WTC11 (cell line): ENCODE measurements at regions not wholly inside any gene's neighbourhood (a gene's known extent, or its start where the extent isn't known, plus 50 kb on each side); places are given as distances from the start of the nearest gene placed in this dataset.

ENCODE experiments used
- ATAC-seq: fragments of 200-7000 bp; cut with Tn5 transposase; 2 replicates; pipeline ENCODE4 v1.10.0; 2021; ENCODE audit warnings: mild to moderate bottlenecking, moderate library complexity
- CTCF ChIA-PET: fragments of 300-600 bp; sonication (Branson Sonifier 250); formaldehyde crosslinking; loops from one replicate; lab custom pipeline; 2021; ENCODE audit warnings: antibody characterized with exemption; lab: Charles Lee
- POLR2A ChIA-PET: fragments of 350-600 bp; sonication (Branson Sonifier 250); formaldehyde crosslinking; loops from one replicate; lab custom pipeline; 2021; ENCODE audit warnings: antibody characterized with exemption; lab: Charles Lee
- DNase-seq: peaks from one replicate; pipeline ENCODE4 v3.0.0; 2021; ENCODE audit warnings: low spot score
- H3K27ac Mint-ChIP-seq: 2 replicates; pipeline ENCODE4 v1.8.0; 2021; ENCODE audit warnings: mixed read lengths
- H3K27me3 Mint-ChIP-seq: 2 replicates; pipeline ENCODE4 v1.8.0; 2021; ENCODE audit warnings: low read depth, mild to moderate bottlenecking, moderate library complexity, mixed read lengths
- H3K36me3 Mint-ChIP-seq: 2 replicates; pipeline ENCODE4 v1.8.0; 2021; ENCODE audit warnings: mixed read lengths
- H3K4me1 Mint-ChIP-seq: 2 replicates; pipeline ENCODE4 v1.8.0; 2022; ENCODE audit warnings: mixed read lengths
- H3K4me3 Mint-ChIP-seq: 2 replicates; pipeline ENCODE4 v1.8.0; 2021; ENCODE audit warnings: mild to moderate bottlenecking, moderate library complexity, mixed read lengths
- H3K9me3 Mint-ChIP-seq: 2 replicates; pipeline ENCODE4 v1.8.0; 2021; ENCODE audit warnings: mixed read lengths
- FOXJ3 ChIP-seq: sonication (generic); formaldehyde crosslinking; IDR thresholded peaks from 2 replicates; pipeline ENCODE4 v1.9.0; 2021; ENCODE audit warnings: missing genetic modification reagents, mild to moderate bottlenecking, borderline replicate concordance
- GRHL2 ChIP-seq: fragments of 250-450 bp; sonication (Bioruptor Pico); IDR thresholded peaks from 2 replicates; pipeline ENCODE4 v1.8.0; 2022; ENCODE audit warnings: mild to moderate bottlenecking, moderate library complexity; ENCODE audit not compliant: insufficient replicate concordance, severe bottlenecking
- JAZF1 ChIP-seq: fragments of 250-450 bp; sonication (Bioruptor Pico); IDR thresholded peaks from 2 replicates; pipeline ENCODE4 v1.9.0; 2021; ENCODE audit warnings: moderate library complexity, mild to moderate bottlenecking, inconsistent platforms
- NR2C2 ChIP-seq: sonication (generic); formaldehyde crosslinking; IDR thresholded peaks from 2 replicates; pipeline ENCODE4 v1.8.0; 2022; ENCODE audit warnings: mild to moderate bottlenecking, missing genetic modification reagents
- SOX15 ChIP-seq: fragments of 250-450 bp; sonication (Bioruptor Pico); IDR thresholded peaks from 2 replicates; pipeline ENCODE4 v1.9.0; 2021; ENCODE audit warnings: mild to moderate bottlenecking
- ZNF219 ChIP-seq: sonication (generic); formaldehyde crosslinking; IDR thresholded peaks from 2 replicates; pipeline ENCODE4 v1.8.0; 2023; ENCODE audit warnings: missing genetic modification reagents, mild to moderate bottlenecking, borderline replicate concordance
- ZNF263 ChIP-seq: sonication (generic); formaldehyde crosslinking; IDR thresholded peaks from 2 replicates; pipeline ENCODE4 v1.8.1; 2022; ENCODE audit warnings: low read depth, mild to moderate bottlenecking, moderate library complexity, missing genetic modification reagents
- TF ChIP-seq, protein P1 (sequence below): sonication (generic); formaldehyde crosslinking; IDR thresholded peaks from 2 replicates; pipeline ENCODE4 v1.8.1; 2022; ENCODE audit warnings: mild to moderate bottlenecking, missing genetic modification reagents, moderate library complexity, borderline replicate concordance
- TF ChIP-seq, protein P2 (sequence below): fragments of 250-450 bp; sonication (Bioruptor Pico); IDR thresholded peaks from 2 replicates; pipeline ENCODE4 v1.9.0; 2021; ENCODE audit warnings: mild to moderate bottlenecking
- TF ChIP-seq, protein P3 (sequence below): sonication (generic); formaldehyde crosslinking; conservative IDR thresholded peaks from 2 replicates; pipeline ENCODE4 v1.8.1; 2022; ENCODE audit warnings: mild to moderate bottlenecking, missing genetic modification reagents
- TF ChIP-seq, protein P4 (sequence below): sonication (generic); formaldehyde crosslinking; IDR thresholded peaks from 2 replicates; pipeline ENCODE4 v1.8.0; 2023; ENCODE audit warnings: missing genetic modification reagents, mild to moderate bottlenecking, borderline replicate concordance
- TF ChIP-seq, protein P5 (sequence below): fragments of 250-450 bp; sonication (Bioruptor Pico); IDR thresholded peaks from 2 replicates; pipeline ENCODE4 v1.9.0; 2021; ENCODE audit warnings: mild to moderate bottlenecking
- TF ChIP-seq, protein P6 (sequence below): sonication (generic); formaldehyde crosslinking; IDR thresholded peaks from 2 replicates; pipeline ENCODE4 v1.8.1; 2022; ENCODE audit warnings: low read depth, missing genetic modification reagents, borderline replicate concordance
- TF ChIP-seq, protein P7 (sequence below): fragments of 250-450 bp; sonication (Bioruptor Pico); IDR thresholded peaks from 2 replicates; pipeline ENCODE4 v1.9.0; 2021; ENCODE audit warnings: mild to moderate bottlenecking, borderline replicate concordance
- TF ChIP-seq, protein P8 (sequence below): sonication (generic); formaldehyde crosslinking; IDR thresholded peaks from 2 replicates; pipeline ENCODE4 v1.8.0; 2022; ENCODE audit warnings: mild to moderate bottlenecking, missing genetic modification reagents
- TF ChIP-seq, protein P9 (sequence below): sonication (generic); formaldehyde crosslinking; IDR thresholded peaks from 2 replicates; pipeline ENCODE4 v1.8.1; 2022; ENCODE audit warnings: missing genetic modification reagents, borderline replicate concordance

DNA sequence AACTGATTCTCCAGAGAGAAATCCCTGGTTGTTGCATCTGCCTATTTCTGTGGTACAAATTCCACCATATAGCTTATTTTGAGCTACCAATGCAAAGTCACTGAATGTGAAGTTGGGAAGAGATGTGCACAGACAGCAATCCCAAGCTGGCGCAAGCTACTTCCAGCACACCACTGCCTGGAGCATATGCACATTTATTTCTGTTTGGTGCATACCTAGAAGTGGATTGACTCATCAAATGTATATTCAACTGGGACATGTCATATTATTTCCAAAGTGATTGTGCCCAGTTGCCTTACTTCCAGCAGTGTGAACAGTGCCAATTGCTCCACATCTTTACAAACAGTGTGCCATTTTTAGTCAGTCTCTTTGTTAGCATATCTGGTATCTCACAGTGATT, 58.2 kb upstream of the PLD5 start (continued):
- TF ChIP-seq, protein P1, sequence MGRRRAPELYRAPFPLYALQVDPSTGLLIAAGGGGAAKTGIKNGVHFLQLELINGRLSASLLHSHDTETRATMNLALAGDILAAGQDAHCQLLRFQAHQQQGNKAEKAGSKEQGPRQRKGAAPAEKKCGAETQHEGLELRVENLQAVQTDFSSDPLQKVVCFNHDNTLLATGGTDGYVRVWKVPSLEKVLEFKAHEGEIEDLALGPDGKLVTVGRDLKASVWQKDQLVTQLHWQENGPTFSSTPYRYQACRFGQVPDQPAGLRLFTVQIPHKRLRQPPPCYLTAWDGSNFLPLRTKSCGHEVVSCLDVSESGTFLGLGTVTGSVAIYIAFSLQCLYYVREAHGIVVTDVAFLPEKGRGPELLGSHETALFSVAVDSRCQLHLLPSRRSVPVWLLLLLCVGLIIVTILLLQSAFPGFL, result no peak
- TF ChIP-seq, protein P2, sequence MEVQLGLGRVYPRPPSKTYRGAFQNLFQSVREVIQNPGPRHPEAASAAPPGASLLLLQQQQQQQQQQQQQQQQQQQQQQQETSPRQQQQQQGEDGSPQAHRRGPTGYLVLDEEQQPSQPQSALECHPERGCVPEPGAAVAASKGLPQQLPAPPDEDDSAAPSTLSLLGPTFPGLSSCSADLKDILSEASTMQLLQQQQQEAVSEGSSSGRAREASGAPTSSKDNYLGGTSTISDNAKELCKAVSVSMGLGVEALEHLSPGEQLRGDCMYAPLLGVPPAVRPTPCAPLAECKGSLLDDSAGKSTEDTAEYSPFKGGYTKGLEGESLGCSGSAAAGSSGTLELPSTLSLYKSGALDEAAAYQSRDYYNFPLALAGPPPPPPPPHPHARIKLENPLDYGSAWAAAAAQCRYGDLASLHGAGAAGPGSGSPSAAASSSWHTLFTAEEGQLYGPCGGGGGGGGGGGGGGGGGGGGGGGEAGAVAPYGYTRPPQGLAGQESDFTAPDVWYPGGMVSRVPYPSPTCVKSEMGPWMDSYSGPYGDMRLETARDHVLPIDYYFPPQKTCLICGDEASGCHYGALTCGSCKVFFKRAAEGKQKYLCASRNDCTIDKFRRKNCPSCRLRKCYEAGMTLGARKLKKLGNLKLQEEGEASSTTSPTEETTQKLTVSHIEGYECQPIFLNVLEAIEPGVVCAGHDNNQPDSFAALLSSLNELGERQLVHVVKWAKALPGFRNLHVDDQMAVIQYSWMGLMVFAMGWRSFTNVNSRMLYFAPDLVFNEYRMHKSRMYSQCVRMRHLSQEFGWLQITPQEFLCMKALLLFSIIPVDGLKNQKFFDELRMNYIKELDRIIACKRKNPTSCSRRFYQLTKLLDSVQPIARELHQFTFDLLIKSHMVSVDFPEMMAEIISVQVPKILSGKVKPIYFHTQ (CRISPR knock-in tag), result no peak
- TF ChIP-seq, protein P3, sequence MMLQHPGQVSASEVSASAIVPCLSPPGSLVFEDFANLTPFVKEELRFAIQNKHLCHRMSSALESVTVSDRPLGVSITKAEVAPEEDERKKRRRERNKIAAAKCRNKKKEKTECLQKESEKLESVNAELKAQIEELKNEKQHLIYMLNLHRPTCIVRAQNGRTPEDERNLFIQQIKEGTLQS, result no peak
- TF ChIP-seq, protein P4, sequence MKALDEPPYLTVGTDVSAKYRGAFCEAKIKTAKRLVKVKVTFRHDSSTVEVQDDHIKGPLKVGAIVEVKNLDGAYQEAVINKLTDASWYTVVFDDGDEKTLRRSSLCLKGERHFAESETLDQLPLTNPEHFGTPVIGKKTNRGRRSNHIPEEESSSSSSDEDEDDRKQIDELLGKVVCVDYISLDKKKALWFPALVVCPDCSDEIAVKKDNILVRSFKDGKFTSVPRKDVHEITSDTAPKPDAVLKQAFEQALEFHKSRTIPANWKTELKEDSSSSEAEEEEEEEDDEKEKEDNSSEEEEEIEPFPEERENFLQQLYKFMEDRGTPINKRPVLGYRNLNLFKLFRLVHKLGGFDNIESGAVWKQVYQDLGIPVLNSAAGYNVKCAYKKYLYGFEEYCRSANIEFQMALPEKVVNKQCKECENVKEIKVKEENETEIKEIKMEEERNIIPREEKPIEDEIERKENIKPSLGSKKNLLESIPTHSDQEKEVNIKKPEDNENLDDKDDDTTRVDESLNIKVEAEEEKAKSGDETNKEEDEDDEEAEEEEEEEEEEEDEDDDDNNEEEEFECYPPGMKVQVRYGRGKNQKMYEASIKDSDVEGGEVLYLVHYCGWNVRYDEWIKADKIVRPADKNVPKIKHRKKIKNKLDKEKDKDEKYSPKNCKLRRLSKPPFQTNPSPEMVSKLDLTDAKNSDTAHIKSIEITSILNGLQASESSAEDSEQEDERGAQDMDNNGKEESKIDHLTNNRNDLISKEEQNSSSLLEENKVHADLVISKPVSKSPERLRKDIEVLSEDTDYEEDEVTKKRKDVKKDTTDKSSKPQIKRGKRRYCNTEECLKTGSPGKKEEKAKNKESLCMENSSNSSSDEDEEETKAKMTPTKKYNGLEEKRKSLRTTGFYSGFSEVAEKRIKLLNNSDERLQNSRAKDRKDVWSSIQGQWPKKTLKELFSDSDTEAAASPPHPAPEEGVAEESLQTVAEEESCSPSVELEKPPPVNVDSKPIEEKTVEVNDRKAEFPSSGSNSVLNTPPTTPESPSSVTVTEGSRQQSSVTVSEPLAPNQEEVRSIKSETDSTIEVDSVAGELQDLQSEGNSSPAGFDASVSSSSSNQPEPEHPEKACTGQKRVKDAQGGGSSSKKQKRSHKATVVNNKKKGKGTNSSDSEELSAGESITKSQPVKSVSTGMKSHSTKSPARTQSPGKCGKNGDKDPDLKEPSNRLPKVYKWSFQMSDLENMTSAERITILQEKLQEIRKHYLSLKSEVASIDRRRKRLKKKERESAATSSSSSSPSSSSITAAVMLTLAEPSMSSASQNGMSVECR (CRISPR knock-in tag), result no peak
- TF ChIP-seq, all 79 proteins: peak for 0

DNA sequence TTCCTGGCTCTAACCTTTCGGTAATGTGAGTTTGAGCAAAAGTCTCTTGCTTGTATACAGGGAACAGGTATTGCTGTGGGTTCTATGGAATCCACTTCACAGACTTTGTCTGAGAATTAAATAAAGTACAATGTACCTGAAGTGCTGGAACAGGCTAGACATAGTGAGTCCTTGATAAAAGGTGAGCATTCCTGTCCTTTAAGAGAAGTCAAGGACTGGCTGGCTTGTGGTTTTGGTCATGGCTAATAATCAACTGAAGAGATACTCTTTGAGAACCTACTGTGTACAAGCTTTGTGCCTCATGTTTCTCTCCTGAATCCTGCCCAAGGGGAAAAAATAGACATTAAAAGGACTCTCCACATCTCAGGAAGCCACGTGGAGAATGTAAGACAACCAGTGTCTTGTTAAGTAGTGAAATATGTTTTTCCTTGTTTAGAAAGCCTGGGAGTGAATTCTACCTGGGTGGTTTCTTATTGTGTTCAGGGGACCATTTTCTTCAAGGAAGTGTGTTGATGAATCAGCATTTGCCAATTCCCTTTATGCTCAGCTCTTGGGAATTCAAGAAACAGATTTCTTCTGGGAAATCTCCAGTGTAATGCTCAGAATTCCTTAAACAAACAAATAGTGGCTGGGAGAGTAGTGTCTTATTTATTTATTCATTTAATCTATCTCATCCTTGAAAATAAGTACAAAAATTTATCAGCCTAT, 55.2 kb upstream of the PLD5 start:
- DNase-seq, result no peak
- H3K4me3 Mint-ChIP-seq, result no peak overlapping the region
- no peak for ATAC-seq
- POLR2A ChIA-PET, result no interaction called here
- peaks cover 3% of the 10 kb centered on the region for H3K36me3 Mint-ChIP-seq
- CTCF ChIA-PET, result no interaction called here
- peaks cover 12% of the 10 kb centered on the region for H3K4me1 Mint-ChIP-seq
- peaks cover 37% of the 10 kb centered on the region for H3K9me3 Mint-ChIP-seq
- H3K27me3 Mint-ChIP-seq, result no peaks in the 10 kb centered on the region
- H3K27ac Mint-ChIP-seq, result no peak overlapping the region
- TF ChIP-seq, protein P5, sequence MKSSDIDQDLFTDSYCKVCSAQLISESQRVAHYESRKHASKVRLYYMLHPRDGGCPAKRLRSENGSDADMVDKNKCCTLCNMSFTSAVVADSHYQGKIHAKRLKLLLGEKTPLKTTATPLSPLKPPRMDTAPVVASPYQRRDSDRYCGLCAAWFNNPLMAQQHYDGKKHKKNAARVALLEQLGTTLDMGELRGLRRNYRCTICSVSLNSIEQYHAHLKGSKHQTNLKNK (CRISPR knock-in tag), result no peak
- TF ChIP-seq, protein P6, sequence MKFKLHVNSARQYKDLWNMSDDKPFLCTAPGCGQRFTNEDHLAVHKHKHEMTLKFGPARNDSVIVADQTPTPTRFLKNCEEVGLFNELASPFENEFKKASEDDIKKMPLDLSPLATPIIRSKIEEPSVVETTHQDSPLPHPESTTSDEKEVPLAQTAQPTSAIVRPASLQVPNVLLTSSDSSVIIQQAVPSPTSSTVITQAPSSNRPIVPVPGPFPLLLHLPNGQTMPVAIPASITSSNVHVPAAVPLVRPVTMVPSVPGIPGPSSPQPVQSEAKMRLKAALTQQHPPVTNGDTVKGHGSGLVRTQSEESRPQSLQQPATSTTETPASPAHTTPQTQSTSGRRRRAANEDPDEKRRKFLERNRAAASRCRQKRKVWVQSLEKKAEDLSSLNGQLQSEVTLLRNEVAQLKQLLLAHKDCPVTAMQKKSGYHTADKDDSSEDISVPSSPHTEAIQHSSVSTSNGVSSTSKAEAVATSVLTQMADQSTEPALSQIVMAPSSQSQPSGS, result no peak
- no peak for TF ChIP-seq JAZF1 (CRISPR knock-in tag)
- TF ChIP-seq SOX15 (CRISPR knock-in tag), result no peak
- no peak for TF ChIP-seq ZNF263
- TF ChIP-seq, protein P7, sequence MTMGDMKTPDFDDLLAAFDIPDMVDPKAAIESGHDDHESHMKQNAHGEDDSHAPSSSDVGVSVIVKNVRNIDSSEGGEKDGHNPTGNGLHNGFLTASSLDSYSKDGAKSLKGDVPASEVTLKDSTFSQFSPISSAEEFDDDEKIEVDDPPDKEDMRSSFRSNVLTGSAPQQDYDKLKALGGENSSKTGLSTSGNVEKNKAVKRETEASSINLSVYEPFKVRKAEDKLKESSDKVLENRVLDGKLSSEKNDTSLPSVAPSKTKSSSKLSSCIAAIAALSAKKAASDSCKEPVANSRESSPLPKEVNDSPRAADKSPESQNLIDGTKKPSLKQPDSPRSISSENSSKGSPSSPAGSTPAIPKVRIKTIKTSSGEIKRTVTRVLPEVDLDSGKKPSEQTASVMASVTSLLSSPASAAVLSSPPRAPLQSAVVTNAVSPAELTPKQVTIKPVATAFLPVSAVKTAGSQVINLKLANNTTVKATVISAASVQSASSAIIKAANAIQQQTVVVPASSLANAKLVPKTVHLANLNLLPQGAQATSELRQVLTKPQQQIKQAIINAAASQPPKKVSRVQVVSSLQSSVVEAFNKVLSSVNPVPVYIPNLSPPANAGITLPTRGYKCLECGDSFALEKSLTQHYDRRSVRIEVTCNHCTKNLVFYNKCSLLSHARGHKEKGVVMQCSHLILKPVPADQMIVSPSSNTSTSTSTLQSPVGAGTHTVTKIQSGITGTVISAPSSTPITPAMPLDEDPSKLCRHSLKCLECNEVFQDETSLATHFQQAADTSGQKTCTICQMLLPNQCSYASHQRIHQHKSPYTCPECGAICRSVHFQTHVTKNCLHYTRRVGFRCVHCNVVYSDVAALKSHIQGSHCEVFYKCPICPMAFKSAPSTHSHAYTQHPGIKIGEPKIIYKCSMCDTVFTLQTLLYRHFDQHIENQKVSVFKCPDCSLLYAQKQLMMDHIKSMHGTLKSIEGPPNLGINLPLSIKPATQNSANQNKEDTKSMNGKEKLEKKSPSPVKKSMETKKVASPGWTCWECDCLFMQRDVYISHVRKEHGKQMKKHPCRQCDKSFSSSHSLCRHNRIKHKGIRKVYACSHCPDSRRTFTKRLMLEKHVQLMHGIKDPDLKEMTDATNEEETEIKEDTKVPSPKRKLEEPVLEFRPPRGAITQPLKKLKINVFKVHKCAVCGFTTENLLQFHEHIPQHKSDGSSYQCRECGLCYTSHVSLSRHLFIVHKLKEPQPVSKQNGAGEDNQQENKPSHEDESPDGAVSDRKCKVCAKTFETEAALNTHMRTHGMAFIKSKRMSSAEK (CRISPR knock-in tag), result no peak
- no peak for TF ChIP-seq FOXJ3 (CRISPR knock-in tag)
- TF ChIP-seq ZNF219, result no peak
- no peak for TF ChIP-seq GRHL2 (CRISPR knock-in tag)
- TF ChIP-seq, protein P8, sequence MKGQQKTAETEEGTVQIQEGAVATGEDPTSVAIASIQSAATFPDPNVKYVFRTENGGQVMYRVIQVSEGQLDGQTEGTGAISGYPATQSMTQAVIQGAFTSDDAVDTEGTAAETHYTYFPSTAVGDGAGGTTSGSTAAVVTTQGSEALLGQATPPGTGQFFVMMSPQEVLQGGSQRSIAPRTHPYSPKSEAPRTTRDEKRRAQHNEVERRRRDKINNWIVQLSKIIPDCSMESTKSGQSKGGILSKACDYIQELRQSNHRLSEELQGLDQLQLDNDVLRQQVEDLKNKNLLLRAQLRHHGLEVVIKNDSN (CRISPR knock-in tag), result no peak
- TF ChIP-seq, protein P9, sequence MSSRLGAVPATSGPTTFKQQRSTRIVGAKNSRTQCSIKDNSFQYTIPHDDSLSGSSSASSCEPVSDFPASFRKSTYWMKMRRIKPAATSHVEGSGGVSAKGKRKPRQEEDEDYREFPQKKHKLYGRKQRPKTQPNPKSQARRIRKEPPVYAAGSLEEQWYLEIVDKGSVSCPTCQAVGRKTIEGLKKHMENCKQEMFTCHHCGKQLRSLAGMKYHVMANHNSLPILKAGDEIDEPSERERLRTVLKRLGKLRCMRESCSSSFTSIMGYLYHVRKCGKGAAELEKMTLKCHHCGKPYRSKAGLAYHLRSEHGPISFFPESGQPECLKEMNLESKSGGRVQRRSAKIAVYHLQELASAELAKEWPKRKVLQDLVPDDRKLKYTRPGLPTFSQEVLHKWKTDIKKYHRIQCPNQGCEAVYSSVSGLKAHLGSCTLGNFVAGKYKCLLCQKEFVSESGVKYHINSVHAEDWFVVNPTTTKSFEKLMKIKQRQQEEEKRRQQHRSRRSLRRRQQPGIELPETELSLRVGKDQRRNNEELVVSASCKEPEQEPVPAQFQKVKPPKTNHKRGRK (CRISPR knock-in tag), result no peak
- TF ChIP-seq NR2C2 (CRISPR knock-in tag), result no peak
